ENCODE measurements at regions not wholly inside any gene's neighbourhood (a gene's known extent, or its start where the extent isn't known, plus 50 kb on each side); places are given as distances from the start of the nearest gene placed in this dataset.
"Not testable (repeated sequence)": the region's sequence is repeated elsewhere in the genome, so short reads cannot be mapped to it uniquely, and the experiment has no call there.

DNA sequence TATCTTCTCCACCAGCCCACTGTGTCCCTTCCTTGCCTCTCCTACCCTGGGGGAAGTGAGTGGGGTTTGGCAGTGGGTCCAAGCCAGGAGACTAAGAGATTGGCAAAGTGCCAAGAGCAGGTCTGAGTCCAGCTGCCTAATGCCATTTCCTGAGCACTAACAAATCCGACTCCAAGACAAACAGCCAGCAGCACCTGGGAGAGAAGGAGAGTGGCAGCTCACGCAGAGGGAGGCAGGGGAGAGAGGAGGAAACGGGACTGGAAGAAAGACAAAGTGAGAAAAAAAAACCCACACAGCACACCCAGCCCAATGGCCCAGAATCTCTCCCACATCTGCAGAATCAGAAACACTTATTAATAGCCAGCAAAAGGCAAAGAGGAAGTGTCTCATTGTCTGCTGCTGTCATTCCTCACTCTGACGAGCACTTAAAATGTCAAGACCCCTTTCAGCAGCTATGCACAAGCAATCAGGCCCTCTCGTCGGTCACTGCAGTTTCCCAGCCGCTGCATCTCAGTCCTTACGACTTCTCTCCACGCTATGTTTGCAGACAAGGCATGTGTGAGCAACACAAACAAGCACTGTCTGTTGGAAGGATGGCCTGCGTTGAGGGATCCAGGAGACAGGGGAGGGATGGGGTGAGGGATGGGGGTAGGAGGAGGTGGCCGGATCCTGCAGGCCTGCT lies 558.4 kb upstream of the CADM1 start:
- Mint-ChIP-seq H3K36me3 (no peaks in the 10 kb centered on the region), H3K4me3 (no peak overlapping the region), H3K9me3 (no peaks in the 10 kb centered on the region), H3K27me3 (peaks cover 29% of the 10 kb centered on the region), H3K27ac (no peak overlapping the region), H3K4me1 (peaks cover 13% of the 10 kb centered on the region)
- peak; percentile 68 for ATAC-seq

DNA sequence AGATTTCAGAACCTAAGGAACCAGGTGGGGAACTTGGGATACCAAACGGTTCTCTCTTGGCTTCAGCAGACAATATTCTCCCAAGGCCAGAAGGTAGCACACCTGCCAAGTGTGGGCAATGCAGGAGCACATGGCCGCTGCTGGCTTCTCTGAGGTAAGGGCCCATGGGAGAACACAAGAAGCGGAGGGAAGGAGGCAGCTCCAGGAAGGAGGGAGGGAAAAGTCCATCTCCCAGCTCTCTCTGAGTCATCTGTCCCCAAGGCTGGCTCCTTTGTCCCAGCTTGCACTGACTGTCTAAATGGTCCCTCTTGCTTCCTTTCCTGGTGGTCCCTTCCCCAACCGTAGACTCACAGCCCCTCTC lies 557.9 kb upstream of the CADM1 start:
- no peak overlapping the region for H3K27ac Mint-ChIP-seq
- no peak for ATAC-seq
- peaks cover 13% of the 10 kb centered on the region for H3K4me1 Mint-ChIP-seq
- H3K36me3 Mint-ChIP-seq, result no peaks in the 10 kb centered on the region
- H3K4me3 Mint-ChIP-seq, result no peak overlapping the region
- no peaks in the 10 kb centered on the region for H3K9me3 Mint-ChIP-seq
- peaks cover 29% of the 10 kb centered on the region for H3K27me3 Mint-ChIP-seq

DNA sequence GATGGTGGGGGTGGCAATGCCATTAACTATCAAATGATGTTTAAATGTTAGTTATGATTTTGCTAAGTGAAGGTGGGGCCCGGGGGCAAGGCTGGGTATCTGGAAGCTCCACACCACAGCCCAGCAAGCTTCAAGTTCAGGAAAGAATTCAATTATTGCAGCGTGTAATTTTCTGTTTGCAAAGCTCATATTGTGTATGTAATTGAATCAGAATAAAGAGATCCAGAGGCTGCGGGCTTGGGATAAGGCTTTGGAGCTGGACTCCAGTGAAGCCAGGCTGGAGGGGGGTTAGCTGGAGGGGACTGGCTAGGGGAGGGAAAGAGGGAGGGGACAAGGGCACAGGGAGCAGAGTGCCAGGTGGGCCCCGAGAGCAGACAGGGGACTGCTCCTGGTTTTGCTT lies 557.1 kb upstream of the CADM1 start:
- no peak overlapping the region for H3K4me3 Mint-ChIP-seq

DNA sequence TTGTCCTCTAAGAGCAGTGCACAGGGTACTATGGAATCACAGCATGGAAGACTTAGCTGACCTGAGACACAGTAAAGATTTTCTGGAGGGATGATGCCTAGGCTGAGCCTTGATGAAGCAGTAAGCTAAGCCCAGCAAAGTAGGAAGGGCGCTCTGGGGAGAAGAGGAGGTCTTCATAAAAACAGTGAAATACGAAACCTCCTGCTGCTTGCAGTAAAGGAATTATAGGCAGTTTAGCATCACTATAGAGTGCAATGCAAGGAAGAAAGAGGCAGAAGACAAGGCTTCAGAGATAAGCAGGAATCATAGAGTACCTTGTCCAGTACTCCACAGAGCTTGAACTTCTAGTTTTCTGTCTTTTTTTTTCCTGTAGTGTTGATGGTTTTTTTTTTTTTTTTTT lies 555.7 kb upstream of the CADM1 start:
- no peak for ATAC-seq
- Mint-ChIP-seq H3K36me3 (no peaks in the 10 kb centered on the region), H3K4me1 (no peaks in the 10 kb centered on the region), H3K27me3 (peaks cover 20% of the 10 kb centered on the region), H3K27ac (no peak overlapping the region), H3K4me3 (no peak overlapping the region), H3K9me3 (no peaks in the 10 kb centered on the region)

More for the DNA sequence above, 557.1 kb upstream of the CADM1 start:
- Mint-ChIP-seq H3K36me3 (no peaks in the 10 kb centered on the region), H3K27ac (no peak overlapping the region), H3K4me1 (peaks cover 9% of the 10 kb centered on the region), H3K27me3 (peaks cover 24% of the 10 kb centered on the region), H3K9me3 (no peaks in the 10 kb centered on the region)
- ATAC-seq, result no peak

DNA sequence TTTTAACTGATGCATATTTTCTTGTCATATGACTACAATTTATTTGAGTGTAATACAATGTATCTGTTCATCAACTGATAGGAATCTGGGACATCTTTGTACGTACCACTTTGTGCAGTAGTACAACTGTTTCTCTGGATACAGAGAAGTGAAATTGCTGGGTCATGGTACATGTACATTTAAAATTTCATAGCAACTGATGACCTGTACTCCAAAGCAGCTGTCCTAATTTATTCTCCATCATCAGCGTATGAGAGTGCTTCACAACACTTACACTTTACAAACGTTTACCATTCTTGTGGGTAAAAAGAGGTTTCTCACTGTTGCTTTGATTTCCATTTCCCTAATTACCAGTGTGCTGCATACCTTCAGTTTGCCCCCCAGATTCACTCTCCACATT lies 552.8 kb upstream of the CADM1 start:
- no peak overlapping the region for H3K27ac Mint-ChIP-seq
- no peaks in the 10 kb centered on the region for H3K36me3 Mint-ChIP-seq
- no peaks in the 10 kb centered on the region for H3K9me3 Mint-ChIP-seq
- no peak overlapping the region for H3K4me3 Mint-ChIP-seq
- no peak for ATAC-seq
- peaks cover 20% of the 10 kb centered on the region for H3K27me3 Mint-ChIP-seq
- H3K4me1 Mint-ChIP-seq, result no peaks in the 10 kb centered on the region

DNA sequence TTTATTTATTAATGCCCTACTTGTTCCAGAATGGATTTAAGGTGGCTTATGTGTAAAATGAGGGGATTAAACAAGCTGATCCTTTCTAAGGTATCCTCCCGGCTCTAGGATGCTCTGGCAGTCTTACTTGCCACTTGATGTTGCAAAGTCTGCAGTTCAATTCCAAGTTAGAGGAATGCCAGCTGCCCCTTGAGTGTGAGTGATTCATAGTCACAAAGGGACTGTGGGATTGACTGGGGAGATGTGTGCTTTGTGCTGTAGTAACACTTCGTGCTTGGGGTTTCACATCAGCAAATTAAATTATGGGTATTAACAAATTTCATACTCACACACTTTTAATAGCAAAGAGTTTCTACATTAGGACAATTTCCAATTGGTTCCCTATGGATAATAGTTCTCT lies 550.8 kb upstream of the CADM1 start:
- Mint-ChIP-seq H3K9me3 (no peaks in the 10 kb centered on the region), H3K4me1 (no peaks in the 10 kb centered on the region), H3K36me3 (no peaks in the 10 kb centered on the region), H3K27ac (no peak overlapping the region), H3K4me3 (no peak overlapping the region), H3K27me3 (peaks cover 6% of the 10 kb centered on the region)
- ATAC-seq, result no peak

DNA sequence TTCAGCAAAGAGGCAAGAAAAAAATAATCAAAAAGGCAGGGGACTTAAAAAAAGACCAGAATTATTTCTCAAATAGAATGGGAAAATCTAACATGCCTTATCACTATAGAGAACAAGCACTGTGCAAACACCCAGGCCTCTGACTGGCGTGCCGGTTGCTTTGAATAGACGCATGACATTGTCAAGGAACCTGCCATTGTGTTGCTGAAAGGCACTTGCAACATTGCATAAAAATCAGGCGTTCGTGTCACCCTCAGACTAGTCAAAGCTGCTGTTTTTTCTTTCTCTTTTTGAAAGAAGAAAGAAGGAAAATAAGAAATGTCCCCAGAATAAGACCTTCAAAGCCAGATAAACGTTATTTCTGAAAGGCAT lies 549.3 kb upstream of the CADM1 start:
- Mint-ChIP-seq H3K4me3 (no peak overlapping the region), H3K27ac (no peak overlapping the region), H3K36me3 (no peaks in the 10 kb centered on the region), H3K9me3 (no peaks in the 10 kb centered on the region), H3K27me3 (no peaks in the 10 kb centered on the region), H3K4me1 (no peaks in the 10 kb centered on the region)
- ATAC-seq, result no peak

DNA sequence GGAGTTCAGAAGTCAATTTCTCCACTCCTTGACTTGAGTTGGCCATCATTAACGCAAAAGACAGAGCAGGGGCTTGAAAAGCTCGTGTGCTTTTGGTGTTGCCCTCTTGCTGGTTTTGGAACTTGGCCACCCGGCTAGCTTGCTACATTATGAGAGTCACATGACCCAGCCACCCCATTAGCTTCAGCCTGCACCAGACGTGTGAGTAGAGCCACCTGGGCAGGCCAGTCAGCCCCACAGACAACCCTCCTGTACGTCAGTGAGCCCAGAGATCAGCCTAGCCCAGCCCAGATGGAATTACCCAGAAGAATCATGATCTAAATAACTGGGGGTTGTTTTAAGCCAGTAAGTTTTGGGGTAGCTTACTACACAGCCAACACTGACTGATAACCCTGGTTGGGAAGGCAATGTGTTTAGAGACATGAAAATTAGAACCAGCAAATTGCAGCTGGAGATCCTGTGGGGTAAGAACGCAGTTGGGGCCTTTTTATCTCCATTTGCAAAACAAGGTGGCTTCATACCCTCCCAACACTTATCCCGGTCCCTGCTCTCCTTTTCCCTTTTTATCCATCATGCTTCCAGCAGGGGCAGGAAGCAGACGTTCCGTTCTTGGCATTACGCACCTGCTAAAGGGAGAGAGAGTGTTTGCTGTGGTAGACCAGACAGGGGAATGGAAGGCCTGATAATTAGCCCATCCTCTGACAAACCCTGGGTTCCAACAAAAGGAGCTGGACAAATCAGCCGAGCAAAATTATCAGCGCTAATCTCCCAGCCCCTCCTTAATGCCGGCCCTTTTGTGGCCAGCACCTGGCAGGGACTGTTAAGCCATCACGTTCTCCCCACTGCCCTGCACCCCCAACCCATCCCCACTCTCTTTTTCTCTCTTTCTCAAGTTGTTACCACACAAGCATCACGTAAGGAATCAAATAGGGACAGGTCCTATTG lies 548.7 kb upstream of the CADM1 start:
- ATAC-seq, result no peak
- Mint-ChIP-seq H3K27ac (no peak overlapping the region), H3K4me3 (no peak overlapping the region), H3K9me3 (no peaks in the 10 kb centered on the region), H3K27me3 (no peaks in the 10 kb centered on the region), H3K36me3 (no peaks in the 10 kb centered on the region), H3K4me1 (no peaks in the 10 kb centered on the region)

DNA sequence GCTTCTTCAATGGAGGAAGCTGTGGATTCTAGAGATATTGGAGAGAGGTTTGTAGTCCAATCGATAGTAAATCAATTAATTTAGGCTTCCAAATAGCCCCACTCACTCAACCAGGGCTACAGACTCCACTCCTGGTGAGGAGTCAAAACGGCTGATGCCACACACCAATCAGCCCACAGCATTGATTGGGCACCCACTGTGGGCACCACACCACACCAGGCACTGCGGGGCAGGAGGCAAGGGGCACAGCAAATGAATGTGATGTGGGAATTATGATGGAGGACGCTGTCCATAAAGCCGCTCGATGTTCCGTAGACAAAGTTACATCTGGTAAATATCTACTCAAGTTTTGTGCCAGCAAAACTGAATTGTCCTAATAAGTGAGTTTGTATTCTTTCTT lies 547.3 kb upstream of the CADM1 start:
- H3K36me3 Mint-ChIP-seq, result no peaks in the 10 kb centered on the region
- ATAC-seq, result no peak
- H3K9me3 Mint-ChIP-seq, result no peaks in the 10 kb centered on the region
- H3K27ac Mint-ChIP-seq, result no peak overlapping the region
- no peaks in the 10 kb centered on the region for H3K4me1 Mint-ChIP-seq
- H3K27me3 Mint-ChIP-seq, result no peaks in the 10 kb centered on the region
- H3K4me3 Mint-ChIP-seq, result no peak overlapping the region

DNA sequence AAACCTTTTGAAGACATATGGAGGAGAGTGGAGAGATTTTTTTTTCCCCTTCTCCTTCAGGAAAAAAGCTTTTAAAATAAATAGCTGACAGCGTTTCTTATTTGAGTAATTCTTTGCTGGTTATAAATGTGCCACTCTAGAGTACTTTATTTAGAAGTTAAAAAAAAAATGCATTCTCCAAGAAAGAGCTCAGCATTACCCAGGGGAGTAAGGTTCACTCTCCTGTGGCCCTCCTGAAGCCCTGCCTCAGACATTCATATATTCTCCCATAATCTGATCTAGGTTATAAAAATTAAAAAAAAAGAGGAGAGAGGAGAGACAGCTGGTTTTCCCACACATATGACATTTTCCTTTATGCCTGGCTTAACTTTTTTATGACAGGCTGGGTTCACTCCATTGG lies 545.2 kb upstream of the CADM1 start:
- ATAC-seq, result no peak
- H3K9me3 Mint-ChIP-seq, result no peaks in the 10 kb centered on the region
- H3K27me3 Mint-ChIP-seq, result no peaks in the 10 kb centered on the region
- H3K4me1 Mint-ChIP-seq, result no peaks in the 10 kb centered on the region
- no peak overlapping the region for H3K27ac Mint-ChIP-seq
- no peak overlapping the region for H3K4me3 Mint-ChIP-seq
- H3K36me3 Mint-ChIP-seq, result no peaks in the 10 kb centered on the region

DNA sequence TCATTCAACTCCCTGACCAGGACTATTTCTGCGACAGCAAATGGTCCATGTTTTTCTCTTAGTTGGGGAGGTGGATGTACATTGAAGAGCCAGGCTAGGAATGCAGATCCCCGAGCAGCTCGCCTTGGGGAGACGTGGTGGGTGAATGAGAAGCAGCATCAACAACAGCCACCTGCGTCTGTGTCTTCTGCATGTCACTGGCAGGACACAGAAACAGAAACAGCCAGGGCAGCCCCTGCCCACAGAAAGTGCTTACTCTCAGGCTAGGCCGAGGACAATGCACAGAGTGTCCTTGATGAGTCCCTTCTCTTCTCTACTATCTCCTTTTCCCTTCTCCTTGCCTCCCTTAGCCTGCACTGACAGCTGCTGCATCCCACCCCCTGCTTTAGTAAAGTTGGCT lies 541.9 kb upstream of the CADM1 start:
- H3K36me3 Mint-ChIP-seq, result no peaks in the 10 kb centered on the region
- no peak for ATAC-seq
- H3K27me3 Mint-ChIP-seq, result no peaks in the 10 kb centered on the region
- H3K27ac Mint-ChIP-seq, result no peak overlapping the region
- H3K4me3 Mint-ChIP-seq, result no peak overlapping the region
- H3K9me3 Mint-ChIP-seq, result no peaks in the 10 kb centered on the region
- H3K4me1 Mint-ChIP-seq, result no peaks in the 10 kb centered on the region

DNA sequence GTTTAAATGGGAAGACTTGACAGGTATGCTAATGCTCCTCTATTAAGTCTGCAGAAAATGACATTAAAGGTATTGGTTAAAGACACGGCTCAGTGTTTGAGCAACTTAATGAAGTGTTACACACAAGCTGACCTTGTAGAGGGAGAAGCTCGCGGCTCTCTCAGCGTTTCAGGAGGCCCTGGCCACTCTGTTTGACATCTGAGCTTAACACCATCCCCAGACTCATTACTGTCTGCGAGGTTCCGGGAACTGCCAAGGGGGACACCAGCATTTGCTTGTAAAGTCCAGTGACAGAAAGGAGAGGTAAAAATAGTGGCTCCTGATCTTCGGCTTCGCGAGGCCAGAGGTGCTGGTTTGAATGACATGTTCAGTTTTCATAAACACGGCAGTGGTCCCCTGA lies 540.7 kb upstream of the CADM1 start:
- no peaks in the 10 kb centered on the region for H3K9me3 Mint-ChIP-seq
- no peak for ATAC-seq
- H3K4me1 Mint-ChIP-seq, result no peaks in the 10 kb centered on the region
- H3K36me3 Mint-ChIP-seq, result no peaks in the 10 kb centered on the region
- no peak overlapping the region for H3K27ac Mint-ChIP-seq
- H3K4me3 Mint-ChIP-seq, result no peak overlapping the region
- H3K27me3 Mint-ChIP-seq, result no peaks in the 10 kb centered on the region

DNA sequence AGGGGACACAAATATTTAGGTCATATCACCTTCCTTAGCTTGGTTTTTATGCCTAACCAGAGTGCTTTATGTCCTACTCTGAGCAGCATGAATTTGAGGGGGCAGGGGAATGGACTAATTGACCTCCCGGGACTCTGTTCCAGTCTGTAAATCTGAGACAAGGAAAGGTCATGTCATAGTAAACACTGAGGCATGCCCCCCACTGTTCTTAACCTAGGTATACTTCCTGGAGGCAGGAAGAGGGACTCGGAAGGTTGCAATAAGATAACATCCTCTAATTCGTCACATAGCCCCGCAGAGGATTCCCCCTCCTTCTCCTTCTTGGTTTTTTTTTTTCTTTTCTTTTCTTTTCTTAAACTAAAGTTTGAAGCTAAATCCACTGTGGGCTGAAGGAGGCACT lies 540.3 kb upstream of the CADM1 start:
- Mint-ChIP-seq H3K36me3 (no peaks in the 10 kb centered on the region), H3K27me3 (no peaks in the 10 kb centered on the region), H3K4me1 (no peaks in the 10 kb centered on the region), H3K4me3 (no peak overlapping the region), H3K27ac (no peak overlapping the region), H3K9me3 (no peaks in the 10 kb centered on the region)
- no peak for ATAC-seq

DNA sequence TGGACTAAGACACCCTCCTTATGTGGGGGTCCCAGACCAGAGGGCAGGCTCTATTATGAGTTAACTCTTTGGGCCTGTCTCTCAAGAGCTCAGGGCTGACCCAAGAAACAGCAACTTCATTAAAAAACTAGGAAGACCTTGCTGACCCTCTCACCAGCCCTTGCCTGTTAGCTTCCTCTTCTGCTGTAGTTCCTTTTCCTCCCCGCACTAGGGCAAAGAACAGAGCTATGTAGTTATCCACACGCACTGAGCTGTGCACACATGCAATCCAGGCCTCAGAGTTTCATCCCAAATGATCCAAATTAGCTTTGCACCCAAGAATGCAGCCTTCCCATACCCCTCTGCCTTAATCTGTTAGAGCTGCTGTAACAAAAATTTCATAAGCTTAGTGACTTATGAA lies 539.6 kb upstream of the CADM1 start:
- ATAC-seq, result no peak
- H3K27me3 Mint-ChIP-seq, result no peaks in the 10 kb centered on the region
- H3K36me3 Mint-ChIP-seq, result no peaks in the 10 kb centered on the region
- no peak overlapping the region for H3K27ac Mint-ChIP-seq
- H3K4me3 Mint-ChIP-seq, result no peak overlapping the region
- H3K4me1 Mint-ChIP-seq, result no peaks in the 10 kb centered on the region
- H3K9me3 Mint-ChIP-seq, result no peaks in the 10 kb centered on the region

DNA sequence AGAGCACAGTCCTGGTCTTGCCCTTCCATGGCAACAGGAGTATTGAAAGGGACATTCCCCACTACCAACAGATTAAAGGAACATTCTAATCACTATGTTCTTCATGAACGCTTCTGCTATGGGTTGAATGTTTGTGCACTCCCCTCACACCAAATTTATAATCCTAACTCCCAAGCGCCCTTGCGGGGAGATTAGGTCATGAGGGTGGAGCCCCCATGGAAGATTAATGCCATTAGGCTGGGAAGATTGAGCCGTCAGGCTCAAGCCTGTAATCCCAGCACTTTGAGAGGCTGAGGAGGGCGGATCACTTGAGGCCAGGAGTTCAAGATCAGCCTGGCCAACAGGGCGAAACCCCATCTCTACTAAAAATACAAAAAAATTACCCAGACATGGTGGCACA lies 538.8 kb upstream of the CADM1 start:
- not testable (repeated sequence) for H3K27me3 Mint-ChIP-seq, H3K4me1 Mint-ChIP-seq, H3K27ac Mint-ChIP-seq, H3K4me3 Mint-ChIP-seq, H3K36me3 Mint-ChIP-seq, ATAC-seq, H3K9me3 Mint-ChIP-seq

DNA sequence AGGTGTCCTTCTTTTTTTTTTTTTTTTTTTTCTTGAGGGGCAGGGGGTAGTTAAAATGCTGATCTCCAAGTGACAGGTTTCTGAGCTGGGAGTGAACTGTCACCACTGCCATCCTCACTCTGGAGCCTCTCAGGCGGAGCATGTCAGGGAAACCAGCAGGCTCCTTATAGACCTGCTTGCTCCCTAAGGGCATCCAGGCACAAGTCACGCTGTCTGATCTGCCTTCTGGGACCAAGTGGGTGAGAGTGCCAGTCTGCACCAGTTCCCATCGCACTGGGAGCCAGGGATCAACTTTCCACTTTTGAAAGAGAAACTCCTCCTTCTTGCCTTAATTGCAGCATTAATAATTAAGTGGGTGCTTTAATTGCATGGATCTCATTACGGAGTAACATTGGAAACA lies 537.9 kb upstream of the CADM1 start:
- no peaks in the 10 kb centered on the region for H3K4me1 Mint-ChIP-seq

More for the DNA sequence above, 537.9 kb upstream of the CADM1 start:
- Mint-ChIP-seq H3K9me3 (no peaks in the 10 kb centered on the region), H3K27ac (no peak overlapping the region), H3K27me3 (no peaks in the 10 kb centered on the region), H3K4me3 (no peak overlapping the region), H3K36me3 (no peaks in the 10 kb centered on the region)
- ATAC-seq, result no peak
